ENCODE measurements at regions not wholly inside any gene's neighbourhood (a gene's known extent, or its start where the extent isn't known, plus 50 kb on each side); places are given as distances from the start of the nearest gene placed in this dataset.
"Not testable (repeated sequence)": the region's sequence is repeated elsewhere in the genome, so short reads cannot be mapped to it uniquely, and the experiment has no call there.

GRCh38 chr1:159641221-159641620 is 53.6 kb downstream of the APCS start:
- H3K9me3 ChIP-seq: peaks cover 0 to 13% of the 10 kb centered on the region in 2 donors
- no peaks in the 10 kb centered on the region for H3K36me3 ChIP-seq
- no peak for DNase-seq
- no peaks in the 10 kb centered on the region for H3K27me3 ChIP-seq
- no peak overlapping the region for H3K27ac ChIP-seq
- H3K4me3 ChIP-seq: no peak overlapping the region
- no peak for TF ChIP-seq CTCF (IDR thresholded peaks at IDR 0.05)
- intact Hi-C loops (cut with DNase I): no loop called here
- peaks cover 0 to 6% of the 10 kb centered on the region in 2 donors for H3K4me1 ChIP-seq
- ATAC-seq: no peak

- ATAC-seq (peak; percentile 61), DNase-seq (no peak)
- Histone ChIP-seq H3K4me1 (peaks cover 0 to 18% of the 10 kb centered on the region in 2 donors), H3K9me3 (peaks cover 0 to 13% of the 10 kb centered on the region in 2 donors), H3K36me3 (no peaks in the 10 kb centered on the region), H3K27ac (peak overlapping the region in 1 of 2 donors; percentile 82), H3K27me3 (no peaks in the 10 kb centered on the region), H3K4me3 (no peak overlapping the region)
- no peak for TF ChIP-seq CTCF (IDR thresholded peaks at IDR 0.05)
- intact Hi-C loops (cut with DNase I): no loop called here
Measured at GRCh38 chr1:159646687-159647086, 59.1 kb downstream of the APCS start.

DNA sequence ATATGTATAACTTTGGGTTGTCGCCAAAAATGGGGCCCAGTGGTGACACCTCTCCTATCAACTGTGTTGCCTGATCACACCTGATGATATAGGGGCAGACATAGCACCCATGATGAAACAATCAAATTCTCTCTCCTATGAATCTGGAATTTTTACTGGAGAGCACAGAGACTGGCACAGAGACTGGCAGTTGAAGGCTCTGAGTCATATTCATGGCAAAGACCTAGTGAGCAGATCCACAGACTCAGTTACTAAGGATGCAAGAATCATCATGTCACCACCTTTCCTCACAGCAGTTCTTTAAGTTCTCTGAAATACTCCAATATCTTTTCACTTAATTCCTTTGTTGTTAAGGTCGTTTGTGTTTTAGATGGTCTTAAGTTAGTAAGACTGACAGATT is 60.0 kb downstream of the APCS start:
- ATAC-seq (no peak), DNase-seq (no peak)
- H3K4me3 ChIP-seq: no peak overlapping the region
- H3K27me3 ChIP-seq: no peaks in the 10 kb centered on the region
- intact Hi-C loops (cut with DNase I): no loop called here
- H3K27ac ChIP-seq: peak overlapping the region in 1 of 2 donors; percentile 82
- peaks cover 0 to 13% of the 10 kb centered on the region in 2 donors for H3K9me3 ChIP-seq
- no peak for TF ChIP-seq CTCF (IDR thresholded peaks at IDR 0.05)
- H3K4me1 ChIP-seq: peaks cover 0 to 18% of the 10 kb centered on the region in 2 donors
- H3K36me3 ChIP-seq: no peaks in the 10 kb centered on the region

DNA sequence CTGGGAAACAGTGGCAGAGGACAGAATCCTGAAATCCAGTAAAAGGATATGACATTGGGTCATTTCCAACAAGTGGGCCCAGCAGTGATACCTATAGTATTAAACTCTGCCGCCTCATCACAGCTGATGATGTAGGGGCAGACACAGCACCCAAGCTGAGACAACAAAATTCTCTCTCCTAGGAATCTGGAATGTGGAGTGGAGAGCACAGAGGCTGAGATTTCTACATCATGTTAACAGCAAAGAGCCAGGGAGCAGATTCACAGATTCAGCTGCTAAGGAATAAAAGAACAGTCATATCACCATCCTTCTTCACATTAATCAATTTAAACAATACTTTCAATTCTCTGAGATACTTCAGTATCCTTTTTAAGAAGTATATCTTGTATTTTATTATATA is 61.9 kb downstream of the CRP start:
- DNase-seq (no peak), ATAC-seq (no peak)
- Histone ChIP-seq H3K27me3 (no peaks in the 10 kb centered on the region), H3K4me3 (no peak overlapping the region), H3K9me3 (no peaks in the 10 kb centered on the region), H3K27ac (no peak overlapping the region), H3K4me1 (peaks cover 0 to 1% of the 10 kb centered on the region in 2 donors), H3K36me3 (no peaks in the 10 kb centered on the region)
- no peak for TF ChIP-seq CTCF (IDR thresholded peaks at IDR 0.05)
- intact Hi-C loops (cut with DNase I): no loop called here

DNA sequence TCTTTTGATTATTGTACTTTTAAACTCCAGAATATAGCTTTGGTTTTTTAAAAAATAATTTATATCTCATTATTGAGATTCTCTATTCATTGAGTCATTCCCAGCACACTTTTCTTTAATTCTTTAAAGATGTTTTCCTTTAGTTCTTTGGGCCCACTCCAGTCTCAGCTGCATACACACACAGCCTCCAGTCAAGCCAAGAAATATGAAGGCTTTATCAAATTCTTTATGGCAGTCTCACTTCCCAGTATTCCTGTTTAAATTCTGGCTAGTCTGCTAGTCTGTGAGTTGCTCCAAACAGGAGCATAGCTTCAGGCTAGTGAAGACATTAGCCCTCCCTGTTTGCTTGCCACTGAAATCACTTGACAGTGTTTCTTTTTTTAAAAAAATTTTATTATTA is 61.2 kb downstream of the CRP start:
- TF ChIP-seq CTCF (IDR thresholded peaks at IDR 0.05): no peak

DNA sequence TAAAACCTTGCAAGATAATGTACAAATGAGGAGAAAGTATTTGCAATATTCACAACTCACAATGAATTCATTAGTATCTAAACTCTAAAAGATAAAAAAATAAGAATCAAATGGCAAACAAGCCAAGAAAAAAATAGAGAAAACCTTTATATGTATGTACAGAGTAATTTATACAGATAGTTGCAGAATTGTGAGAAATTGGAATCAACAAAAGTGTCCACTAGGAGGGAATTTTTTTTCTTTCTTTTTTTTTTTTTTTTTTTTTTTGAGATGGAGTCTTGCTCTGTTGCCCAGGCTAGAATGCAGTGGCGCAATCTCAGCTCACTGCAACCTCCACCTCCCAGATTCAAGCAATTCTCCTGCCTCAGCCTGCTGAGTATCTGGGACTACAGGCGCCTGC is 56.9 kb downstream of the CRP start:
- H3K36me3 ChIP-seq; H3K27ac ChIP-seq; H3K9me3 ChIP-seq; DNase-seq; intact Hi-C loops (cut with DNase I); H3K4me1 ChIP-seq; H3K27me3 ChIP-seq; ATAC-seq; H3K4me3 ChIP-seq: not testable (repeated sequence)

More for the DNA sequence above, 61.2 kb downstream of the CRP start:
- Histone ChIP-seq H3K4me3 (no peak overlapping the region), H3K27me3 (no peaks in the 10 kb centered on the region), H3K9me3 (no peaks in the 10 kb centered on the region), H3K36me3 (no peaks in the 10 kb centered on the region), H3K27ac (no peak overlapping the region), H3K4me1 (no peaks in the 10 kb centered on the region)
- ATAC-seq: no peak
- no peak for DNase-seq
- intact Hi-C loops (cut with DNase I): no loop called here

All from left lung (tissue), 4 donors.